Ectodermal cell (in vitro differentiated cells): ENCODE measurements at regions not wholly inside any gene's neighbourhood (a gene's known extent, or its start where the extent isn't known, plus 50 kb on each side); places are given as distances from the start of the nearest gene placed in this dataset.

Source experiments
- H3K27ac ChIP-seq: 2 replicates; pipeline ENCODE4 v1.7.0; 2013; ENCODE audit warnings: mild to moderate bottlenecking, low read depth, low read length; ENCODE audit not compliant: insufficient read depth, poor library complexity, severe bottlenecking
- H3K27me3 ChIP-seq: 2 replicates; pipeline ENCODE4 v1.7.0; 2013; ENCODE audit warnings: mild to moderate bottlenecking, low read length; ENCODE audit not compliant: insufficient read depth, control insufficient read depth, poor library complexity, severe bottlenecking
- H3K36me3 ChIP-seq: one replicate; pipeline ENCODE4 v1.7.0; 2013; ENCODE audit warnings: low read length; ENCODE audit not compliant: control insufficient read depth, insufficient read depth
- H3K4me1 ChIP-seq: one replicate; pipeline ENCODE4 v1.7.0; 2013; ENCODE audit warnings: low read length; ENCODE audit not compliant: control insufficient read depth, insufficient read depth
- H3K4me3 ChIP-seq: 2 replicates; pipeline ENCODE4 v1.7.0; 2013; ENCODE audit warnings: low read depth, low read length, control low read depth; ENCODE audit not compliant: insufficient read depth
- H3K9me3 ChIP-seq: 2 replicates; pipeline ENCODE4 v1.7.0; 2013; ENCODE audit warnings: mild to moderate bottlenecking, low read length, moderate library complexity; ENCODE audit not compliant: control insufficient read depth
- WGBS, 2 experiments: methylation state at CpG; one replicate each; pipeline ENCODE4 v1.1.7; 2013; ENCODE audit warnings: missing lambda C conversion rate in 2 of 2; 5-methylcytosine and 5-hydroxymethylcytosine counted together

GRCh38 chr1:181142096-181142958, 53.8 kb downstream of the IER5 start:
- no peak overlapping the region for H3K4me3 ChIP-seq

GRCh38 chr1:181143102-181143859, 54.8 kb downstream of the IER5 start:
- peaks cover 8% of the 10 kb centered on the region for H3K27me3 ChIP-seq
- H3K27ac ChIP-seq, result no peak overlapping the region
- WGBS, 2 experiments, result 71 to 74% methylated on average over 5 of the region's 5 CpGs
- H3K4me1 ChIP-seq, result peaks cover 5% of the 10 kb centered on the region
- H3K4me3 ChIP-seq, result no peak overlapping the region
- H3K9me3 ChIP-seq, result no peaks in the 10 kb centered on the region
- no peaks in the 10 kb centered on the region for H3K36me3 ChIP-seq

More at GRCh38 chr1:181142096-181142958, 53.8 kb downstream of the IER5 start:
- peaks cover 8% of the 10 kb centered on the region for H3K27me3 ChIP-seq
- H3K27ac ChIP-seq, result no peak overlapping the region
- WGBS, 2 experiments, result 16 to 17% methylated on average over 24 of the region's 24 CpGs
- no peaks in the 10 kb centered on the region for H3K9me3 ChIP-seq
- no peaks in the 10 kb centered on the region for H3K36me3 ChIP-seq
- peaks cover 5% of the 10 kb centered on the region for H3K4me1 ChIP-seq

GRCh38 chr1:181144238-181144637, 55.7 kb downstream of the IER5 start:
- Histone ChIP-seq H3K27me3 (peaks cover 8% of the 10 kb centered on the region), H3K36me3 (no peaks in the 10 kb centered on the region), H3K27ac (no peak overlapping the region), H3K9me3 (no peaks in the 10 kb centered on the region), H3K4me1 (peaks cover 5% of the 10 kb centered on the region), H3K4me3 (no peak overlapping the region)
- 83 to 84% methylated on average over 3 of the region's 3 CpGs for WGBS, 2 experiments

GRCh38 chr1:181148636-181149035, 60.1 kb downstream of the IER5 start:
- WGBS, 2 experiments, result 89 to 90% methylated on average over 3 of the region's 3 CpGs
- H3K4me1 ChIP-seq, result peaks cover 7% of the 10 kb centered on the region
- peaks cover 3% of the 10 kb centered on the region for H3K27me3 ChIP-seq
- H3K36me3 ChIP-seq, result no peaks in the 10 kb centered on the region
- H3K4me3 ChIP-seq, result no peak overlapping the region
- H3K27ac ChIP-seq, result no peak overlapping the region
- no peaks in the 10 kb centered on the region for H3K9me3 ChIP-seq

- H3K27ac ChIP-seq, result no peak overlapping the region
- H3K36me3 ChIP-seq, result no peaks in the 10 kb centered on the region
- H3K4me1 ChIP-seq, result peaks cover 7% of the 10 kb centered on the region
- H3K9me3 ChIP-seq, result no peaks in the 10 kb centered on the region
- H3K4me3 ChIP-seq, result no peak overlapping the region
- H3K27me3 ChIP-seq, result no peaks in the 10 kb centered on the region
- 76 to 78% methylated on average over 9 to 10 of the region's 10 CpGs for WGBS, 2 experiments
Observed at GRCh38 chr1:181149326-181150125, 61.0 kb downstream of the IER5 start.

- 92 to 97% methylated on average over 1 of the region's 1 CpG for WGBS, 2 experiments
- H3K27me3 ChIP-seq, result no peaks in the 10 kb centered on the region
- no peaks in the 10 kb centered on the region for H3K36me3 ChIP-seq
Observed at GRCh38 chr1:181150273-181150672, 61.8 kb downstream of the IER5 start.

GRCh38 chr1:181150842-181151241, 62.3 kb downstream of the IER5 start:
- peaks cover 7% of the 10 kb centered on the region for H3K4me1 ChIP-seq
- no peaks in the 10 kb centered on the region for H3K9me3 ChIP-seq
- no peak overlapping the region for H3K4me3 ChIP-seq
- no peaks in the 10 kb centered on the region for H3K36me3 ChIP-seq
- H3K27ac ChIP-seq, result no peak overlapping the region
- H3K27me3 ChIP-seq, result no peaks in the 10 kb centered on the region

More at GRCh38 chr1:181150273-181150672, 61.8 kb downstream of the IER5 start:
- Histone ChIP-seq H3K4me3 (no peak overlapping the region), H3K4me1 (peaks cover 7% of the 10 kb centered on the region), H3K27ac (no peak overlapping the region), H3K9me3 (no peaks in the 10 kb centered on the region)

GRCh38 chr1:181151378-181152326, 63.2 kb downstream of the IER5 start:
- Histone ChIP-seq H3K4me1 (peaks cover 7% of the 10 kb centered on the region), H3K27me3 (no peaks in the 10 kb centered on the region), H3K9me3 (no peaks in the 10 kb centered on the region), H3K4me3 (no peak overlapping the region), H3K36me3 (no peaks in the 10 kb centered on the region), H3K27ac (no peak overlapping the region)
- WGBS, 2 experiments, result 85% methylated on average over 11 of the region's 11 CpGs

- no peak overlapping the region for H3K27ac ChIP-seq
- WGBS, 2 experiments, result 41 to 43% methylated on average over 16 of the region's 16 CpGs
- no peaks in the 10 kb centered on the region for H3K36me3 ChIP-seq
- no peaks in the 10 kb centered on the region for H3K27me3 ChIP-seq
- H3K9me3 ChIP-seq, result no peaks in the 10 kb centered on the region
- H3K4me3 ChIP-seq, result no peak overlapping the region
- H3K4me1 ChIP-seq, result peaks cover 7% of the 10 kb centered on the region
Observed at GRCh38 chr1:181152892-181153633, 64.6 kb downstream of the IER5 start.
